HG03442 (cell line): ENCODE measurements at regions not wholly inside any gene's neighbourhood (a gene's known extent, or its start where the extent isn't known, plus 50 kb on each side); places are given as distances from the start of the nearest gene placed in this dataset.
A peak's percentile ranks its signal among the peaks of the same experiment; 100 is the strongest.
"Not testable (repeated sequence)": the region's sequence is repeated elsewhere in the genome, so short reads cannot be mapped to it uniquely, and the experiment has no call there.

Source experiments
- ATAC-seq: cut with Tn5 transposase; IDR thresholded peaks from one replicate; pipeline ENCODE4 v1.9.1; 2021; ENCODE audit warnings: mild to moderate bottlenecking, moderate library complexity; ENCODE audit not compliant: unreplicated experiment

- ATAC-seq: not testable (repeated sequence)
These were observed 108.7 kb downstream of the NPIPB11 start for GRCh38 chr16:29297809-29298177.

GRCh38 chr16:29297144-29297808, 109.2 kb downstream of the NPIPB11 start:
- ATAC-seq: not testable (repeated sequence)

DNA sequence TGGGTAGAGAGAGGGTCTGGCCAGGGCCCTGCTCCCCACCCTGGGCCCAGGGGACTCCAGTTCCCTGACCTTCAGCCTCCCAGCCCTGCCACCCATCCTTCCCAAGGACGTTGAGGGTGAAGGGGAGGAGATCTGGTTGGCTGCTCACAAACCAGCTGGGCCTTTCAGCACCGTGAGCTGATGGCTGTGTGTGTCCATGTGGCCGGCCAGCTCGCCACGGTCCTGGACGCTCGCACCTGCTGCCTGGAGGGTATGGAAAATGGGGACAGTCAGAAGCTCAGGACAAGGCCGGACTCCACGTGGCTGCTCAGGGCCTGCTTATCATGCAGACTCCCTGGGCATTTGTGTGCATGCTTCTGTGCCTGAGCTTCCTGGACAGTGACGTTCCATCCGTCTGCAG, 110.3 kb downstream of the NPIPB11 start:
- ATAC-seq: not testable (repeated sequence)

DNA sequence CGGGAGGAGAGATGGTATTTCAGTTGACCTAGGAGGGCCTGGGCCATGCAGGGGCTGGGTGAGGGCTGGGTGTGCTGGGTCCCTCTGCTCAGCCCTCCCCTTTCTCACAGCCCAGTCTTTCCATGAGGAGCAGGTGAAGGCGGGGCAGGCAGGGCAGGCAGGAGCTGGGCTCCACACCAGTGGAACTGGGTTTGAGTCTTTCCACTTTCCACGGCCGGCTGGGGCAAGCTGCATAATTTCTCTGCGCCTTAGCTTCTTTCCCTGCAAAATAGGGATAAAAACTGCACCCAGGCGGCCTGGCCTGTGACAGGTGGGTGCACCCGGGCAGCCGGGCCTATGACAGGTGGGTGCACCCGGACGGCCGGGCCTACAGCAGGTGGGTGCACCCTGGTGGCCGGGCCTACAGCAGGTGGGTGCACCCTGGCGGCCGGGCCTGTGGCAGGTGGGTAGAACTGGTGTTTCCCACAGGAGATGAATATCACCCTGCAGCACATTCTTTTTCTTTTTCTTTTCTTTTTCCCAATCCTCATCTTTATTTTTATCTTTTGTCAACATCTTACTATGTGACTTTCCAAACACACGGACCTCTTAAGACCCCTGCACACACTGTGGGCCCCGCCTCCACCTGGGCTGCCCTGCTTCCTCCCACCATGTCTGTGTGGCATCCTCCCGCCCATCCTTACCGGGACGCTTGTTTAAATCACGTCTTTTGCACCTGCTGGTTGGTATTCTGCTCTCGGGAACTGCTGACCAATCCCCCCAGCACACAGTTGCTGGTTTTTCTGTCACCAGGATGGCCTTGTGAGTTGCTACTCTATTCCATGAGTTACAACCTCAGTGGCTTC, 111.3 kb downstream of the NPIPB11 start:
- not testable (repeated sequence) for ATAC-seq

DNA sequence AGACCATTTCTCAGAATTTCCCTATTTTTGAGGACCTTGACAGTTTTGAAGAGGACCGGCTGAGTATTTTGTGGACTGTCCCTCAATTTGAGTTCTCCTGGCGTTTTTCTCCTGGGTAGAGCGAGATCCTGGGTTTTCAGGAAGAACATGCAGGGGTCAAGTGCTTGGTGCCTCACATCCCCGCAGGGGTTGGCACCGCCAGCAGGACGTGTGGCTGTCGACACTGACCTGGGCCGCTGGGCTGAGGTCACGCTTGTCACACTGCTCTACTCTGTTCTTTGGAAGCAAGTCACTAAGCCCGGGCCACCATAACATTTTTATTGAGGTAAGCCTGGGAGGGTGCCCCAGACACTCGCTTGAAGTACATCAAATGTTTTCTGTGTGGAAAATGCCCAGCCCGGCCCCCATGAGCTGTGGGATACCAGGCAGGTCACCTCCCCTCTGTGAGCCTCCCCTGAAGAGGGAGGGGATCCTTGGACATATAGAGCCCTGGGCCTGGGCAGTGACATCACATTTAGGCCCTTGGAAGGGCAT, 112.0 kb downstream of the NPIPB11 start:
- not testable (repeated sequence) for ATAC-seq

GRCh38 chr16:29293545-29293944, 113.0 kb downstream of the NPIPB11 start:
- not testable (repeated sequence) for ATAC-seq

DNA sequence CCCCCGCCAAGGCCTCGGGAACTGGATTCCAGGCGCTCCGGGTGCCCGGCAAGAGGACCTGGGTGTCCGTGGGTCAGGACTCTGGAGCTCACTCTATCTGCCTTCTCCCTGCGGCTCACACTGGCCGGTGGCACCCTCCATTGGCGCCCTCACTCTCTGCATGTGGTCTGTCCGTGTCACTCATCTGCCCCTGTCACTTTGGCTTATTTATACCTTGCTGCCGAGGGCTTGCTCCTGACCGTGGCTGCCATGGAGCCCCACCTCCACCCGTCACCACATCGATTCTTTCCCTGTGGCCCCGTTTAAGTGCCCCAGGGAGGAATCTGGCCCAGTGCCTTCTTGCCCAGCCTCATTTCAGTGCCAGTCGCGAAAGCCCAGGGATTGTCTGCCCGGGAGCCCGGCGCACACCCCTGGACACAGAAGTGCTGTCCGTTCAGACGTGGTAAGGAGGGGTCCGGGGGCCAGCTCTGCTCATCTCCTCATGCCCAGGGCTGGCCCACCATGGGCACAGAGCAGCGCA, 113.5 kb downstream of the NPIPB11 start:
- not testable (repeated sequence) for ATAC-seq

DNA sequence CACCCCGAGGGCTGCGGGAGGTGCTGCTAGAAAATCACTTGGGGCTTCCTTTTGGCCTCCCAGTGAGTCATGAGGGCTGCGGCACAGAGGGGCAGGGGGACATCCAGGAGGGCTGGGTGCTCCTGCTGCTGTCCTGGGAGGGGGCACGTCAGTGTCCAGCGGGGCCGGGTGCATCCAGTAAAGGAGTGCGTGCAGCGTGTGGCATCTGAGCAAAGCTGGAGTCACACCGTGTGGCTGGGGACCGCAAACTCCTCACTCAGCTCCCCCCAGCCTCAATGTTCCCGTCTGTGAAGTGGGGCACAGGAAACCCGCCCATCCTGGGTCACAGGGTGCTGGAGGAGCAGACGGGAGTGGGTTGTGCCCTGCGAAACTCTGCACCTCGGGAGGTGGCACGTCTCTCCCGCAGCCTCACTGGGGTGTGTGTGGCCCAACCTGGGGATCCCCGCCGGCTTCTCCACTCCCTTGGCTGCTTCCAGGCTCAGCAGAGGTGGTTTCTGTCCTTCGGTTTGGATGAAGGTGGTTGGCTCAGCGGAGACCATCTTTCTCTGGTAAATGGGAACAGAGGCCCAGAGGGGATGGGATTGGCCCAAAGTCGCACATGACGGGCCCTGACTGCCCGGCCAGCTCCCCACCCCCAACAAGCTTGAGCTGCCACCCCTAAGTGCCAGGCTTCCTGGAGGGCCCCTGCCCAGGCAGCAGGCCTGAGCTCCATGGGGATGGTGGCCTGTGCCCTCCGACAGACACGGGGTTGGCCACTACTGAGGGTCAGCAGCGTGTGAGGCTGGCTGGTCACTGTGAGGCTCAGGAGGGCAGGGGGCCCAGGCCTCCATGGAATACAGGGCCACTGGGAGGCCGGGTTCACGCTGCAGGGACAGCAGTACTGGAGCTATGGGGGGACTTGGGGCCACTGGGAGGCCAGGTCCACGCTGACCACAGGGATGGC, 114.9 kb downstream of the NPIPB11 start:
- peak; percentile 11 for ATAC-seq

GRCh38 chr16:29290631-29291247, 115.8 kb downstream of the NPIPB11 start:
- peak; percentile 88 for ATAC-seq

DNA sequence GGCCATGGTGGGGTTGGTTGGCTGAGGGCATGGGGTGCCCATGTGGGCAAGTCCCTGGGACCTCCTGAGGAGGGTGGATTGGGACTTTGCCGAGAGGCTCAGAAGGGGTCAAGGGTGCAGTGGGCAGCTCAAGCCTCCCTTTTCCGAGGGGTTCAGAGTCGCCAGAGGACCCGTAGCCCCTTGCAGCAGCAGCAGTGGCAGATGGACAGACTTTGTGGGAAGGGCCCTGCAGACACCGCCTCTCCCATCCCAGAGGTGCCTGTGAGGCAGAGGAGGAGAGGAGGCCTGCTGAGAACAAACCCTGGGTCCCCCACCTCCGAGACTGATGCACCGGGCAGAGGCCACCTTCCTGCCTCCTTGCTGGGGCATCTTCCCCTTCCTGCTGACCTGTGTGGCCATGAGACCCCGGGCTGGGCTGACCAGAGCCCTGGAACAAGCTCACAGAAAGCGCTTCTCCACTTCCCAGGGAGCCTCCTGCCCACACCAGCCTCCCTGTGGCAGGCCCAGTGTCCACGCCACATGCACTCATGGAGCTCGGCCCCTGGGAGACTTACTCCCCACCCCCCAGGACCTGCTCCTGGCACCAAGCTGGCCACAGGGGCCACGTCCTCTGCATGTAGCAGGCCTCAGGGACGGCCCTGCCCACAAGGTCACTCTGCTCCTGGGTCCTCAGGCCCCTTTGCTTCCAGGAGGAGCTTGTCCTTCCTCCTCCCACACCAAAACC, 116.8 kb downstream of the NPIPB11 start:
- ATAC-seq: not testable (repeated sequence)

DNA sequence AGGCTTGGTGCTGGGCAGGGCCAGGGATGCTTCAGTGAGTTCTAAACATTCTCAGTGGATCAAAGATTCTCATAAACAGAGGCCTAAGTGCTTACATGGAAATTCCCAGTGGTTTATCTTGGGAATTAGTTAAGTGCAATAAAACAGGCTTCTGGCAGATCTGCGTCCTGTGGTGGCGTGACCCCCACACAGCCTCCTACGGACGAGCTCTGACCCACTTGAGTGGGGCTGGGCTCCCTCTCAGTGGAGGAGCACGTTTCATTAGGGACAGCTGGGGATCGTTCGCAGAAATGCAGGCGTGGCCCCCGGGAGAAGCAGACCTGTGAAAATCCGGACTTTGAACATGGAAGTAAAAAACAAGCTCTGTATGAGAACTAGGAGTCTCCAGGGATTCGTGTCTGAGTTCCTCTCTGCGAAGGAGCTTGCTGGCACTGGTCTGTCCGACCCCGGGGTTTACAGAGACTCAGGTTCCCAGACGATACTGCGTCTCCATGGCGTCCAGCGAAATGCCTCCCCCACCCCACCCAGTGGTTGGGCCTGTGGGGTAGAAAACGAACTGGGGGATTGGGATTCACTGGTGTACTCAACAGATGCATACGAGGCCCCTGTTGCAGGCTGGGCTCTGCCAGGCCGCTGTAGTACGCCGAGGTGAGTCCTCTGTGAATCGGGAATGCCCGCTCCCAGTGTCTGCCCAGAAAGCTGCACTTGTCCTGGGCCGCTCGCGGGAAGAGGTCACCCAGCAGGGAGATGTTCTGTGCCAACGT, 117.6 kb downstream of the NPIPB11 start:
- ATAC-seq: not testable (repeated sequence)

- ATAC-seq: not testable (repeated sequence)
These were observed 118.5 kb downstream of the NPIPB11 start for GRCh38 chr16:29287871-29288535.

DNA sequence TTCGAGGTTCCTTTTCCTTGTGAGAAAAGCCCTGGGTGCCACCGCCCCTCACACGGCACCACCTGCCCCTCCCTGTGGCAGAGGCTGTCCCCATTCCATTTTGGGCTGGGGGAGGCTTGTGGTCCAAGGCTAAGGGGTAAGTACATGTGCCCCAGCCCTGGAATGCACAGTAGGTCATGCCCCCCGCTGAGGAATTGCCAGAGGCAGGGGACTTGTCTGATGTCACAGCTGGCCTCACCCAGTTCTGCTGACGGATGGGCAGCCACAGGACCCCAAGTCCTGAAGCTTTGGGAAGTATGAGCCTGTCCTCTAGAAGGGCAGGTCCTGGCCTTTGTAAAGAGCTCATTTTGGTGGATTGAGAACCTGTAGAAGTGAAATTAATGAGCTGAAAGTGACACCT, 119.3 kb downstream of the NPIPB11 start:
- not testable (repeated sequence) for ATAC-seq

GRCh38 chr16:29286796-29287195, 119.7 kb downstream of the NPIPB11 start:
- ATAC-seq: not testable (repeated sequence)

DNA sequence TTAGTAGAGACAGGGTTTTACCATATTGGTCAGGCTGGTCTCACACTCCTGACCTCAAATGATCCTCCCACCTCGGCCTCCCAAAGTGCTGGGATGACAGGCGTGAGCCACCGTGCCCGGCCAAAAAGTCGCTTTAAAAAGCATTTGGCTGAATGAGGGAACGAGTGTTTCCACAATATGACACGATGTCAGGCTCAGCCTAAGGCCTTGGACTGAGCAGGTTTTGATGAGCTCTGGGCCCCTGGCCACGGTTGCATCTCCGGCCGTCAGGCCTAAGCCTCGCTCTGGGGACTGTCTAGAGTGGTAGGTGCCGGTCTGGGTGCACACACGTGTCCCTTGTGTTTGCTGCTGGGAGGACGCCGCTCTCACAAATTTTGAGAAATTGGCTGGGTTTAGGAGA, 120.3 kb downstream of the NPIPB11 start:
- ATAC-seq: not testable (repeated sequence)

DNA sequence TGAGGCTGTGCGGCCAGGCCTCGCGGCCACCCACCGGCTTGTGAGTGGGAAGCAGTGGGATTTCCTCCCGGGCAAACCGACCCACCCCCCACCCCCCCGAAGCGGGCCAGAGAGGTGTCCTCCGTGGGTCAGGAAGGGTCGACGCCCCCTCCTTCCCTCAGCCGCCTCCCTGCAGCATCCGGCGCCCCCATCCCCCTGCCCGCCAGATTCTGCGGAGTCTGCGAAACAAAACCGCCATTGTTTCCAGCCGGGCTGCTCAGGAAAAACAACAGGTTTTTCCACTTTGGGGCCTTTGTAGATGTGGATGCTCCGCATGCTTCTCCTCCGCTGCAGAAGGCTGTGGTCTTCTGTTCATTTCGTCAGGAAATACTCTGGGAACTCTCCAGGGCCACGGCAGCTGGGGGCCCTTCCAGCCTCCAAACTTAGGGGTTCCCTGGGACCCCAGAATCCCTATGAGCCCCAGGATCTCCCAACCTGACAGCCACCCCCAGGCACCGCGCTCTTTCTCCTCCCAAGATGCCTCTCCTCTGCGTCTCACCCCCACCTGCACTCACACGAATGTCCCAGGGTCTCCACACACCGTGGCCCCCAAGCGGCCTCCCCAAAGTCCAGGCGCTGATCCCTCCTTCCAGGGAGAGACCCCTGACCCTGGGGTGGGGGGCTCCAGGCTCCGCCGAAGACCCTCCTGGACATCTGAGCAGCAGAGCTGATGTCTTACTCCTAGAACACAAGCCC, 121.2 kb downstream of the NPIPB11 start:
- ATAC-seq: not testable (repeated sequence)

DNA sequence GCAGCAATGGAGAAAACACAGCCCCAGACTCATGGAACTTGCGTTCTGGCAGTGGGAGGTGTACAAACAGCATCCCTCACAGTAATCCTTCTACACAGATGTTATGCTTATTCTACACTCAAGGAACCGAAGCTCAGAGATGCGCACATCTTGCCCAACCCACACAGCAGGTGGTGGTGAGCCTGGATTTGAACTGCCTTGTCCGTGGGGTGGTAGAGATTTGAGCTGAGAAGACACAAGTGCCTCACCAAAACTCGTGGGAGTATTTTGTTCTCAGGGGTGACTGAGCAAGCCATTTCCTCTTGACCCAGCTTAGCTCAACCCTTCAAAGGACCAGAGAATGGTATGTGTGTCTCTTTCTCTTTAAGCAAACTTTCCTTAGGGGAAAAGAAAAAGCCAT, 121.8 kb downstream of the NPIPB11 start:
- not testable (repeated sequence) for ATAC-seq
